ENCODE measurements at regions not wholly inside any gene's neighbourhood (a gene's known extent, or its start where the extent isn't known, plus 50 kb on each side); places are given as distances from the start of the nearest gene placed in this dataset.

- TF ChIP-seq CTCF (IDR thresholded peaks at IDR 0.05): no peak
- H3K9me3 ChIP-seq: no peaks in the 10 kb centered on the region
- ATAC-seq (ENCODE audit: insufficient number of reproducible peaks, low FRiP score, low read depth) (no peak), DNase-seq (ENCODE audit: low spot score) (no peak)
- no peaks in the 10 kb centered on the region for H3K36me3 ChIP-seq
- H3K27me3 ChIP-seq (replicated peaks; ENCODE audit: insufficient read depth): no peaks in the 10 kb centered on the region
- no peak overlapping the region for H3K4me3 ChIP-seq
- no peak overlapping the region for H3K27ac ChIP-seq
- H3K4me1 ChIP-seq (ENCODE audit: control insufficient read depth in 1 of 2, low read depth in 2 of 2): no peaks in the 10 kb centered on the region
Measured at GRCh38 chr13:91066745-91067144, 280.7 kb upstream of the MIR17HG start.

- no peak for DNase-seq (ENCODE audit: low spot score)
- Histone ChIP-seq H3K4me3 (no peak overlapping the region), H3K9me3 (no peaks in the 10 kb centered on the region), H3K27ac (no peak overlapping the region), H3K4me1 (ENCODE audit: control insufficient read depth in 1 of 2, low read depth in 2 of 2) (no peaks in the 10 kb centered on the region), H3K27me3 (replicated peaks; ENCODE audit: insufficient read depth) (no peaks in the 10 kb centered on the region), H3K36me3 (no peaks in the 10 kb centered on the region)
- ATAC-seq (ENCODE audit: insufficient number of reproducible peaks, low FRiP score, low read depth): no peak
- TF ChIP-seq CTCF (IDR thresholded peaks at IDR 0.05): no peak
Measured at GRCh38 chr13:91072486-91072885, 275.0 kb upstream of the MIR17HG start.

- H3K27ac ChIP-seq: no peak overlapping the region
- H3K4me1 ChIP-seq (ENCODE audit: control insufficient read depth in 1 of 2, low read depth in 2 of 2): no peaks in the 10 kb centered on the region
- ATAC-seq (ENCODE audit: insufficient number of reproducible peaks, low FRiP score, low read depth): no peak
- no peaks in the 10 kb centered on the region for H3K27me3 ChIP-seq (replicated peaks; ENCODE audit: insufficient read depth)
- H3K36me3 ChIP-seq: no peaks in the 10 kb centered on the region
- DNase-seq (ENCODE audit: low spot score): no peak
- H3K9me3 ChIP-seq: no peaks in the 10 kb centered on the region
- no peak overlapping the region for H3K4me3 ChIP-seq
- TF ChIP-seq CTCF (IDR thresholded peaks at IDR 0.05): no peak
Measured at GRCh38 chr13:91074091-91074490, 273.4 kb upstream of the MIR17HG start.

GRCh38 chr13:91076830-91077229, 270.7 kb upstream of the MIR17HG start:
- Histone ChIP-seq H3K4me1 (ENCODE audit: control insufficient read depth in 1 of 2, low read depth in 2 of 2) (no peaks in the 10 kb centered on the region), H3K27me3 (replicated peaks; ENCODE audit: insufficient read depth) (no peaks in the 10 kb centered on the region), H3K27ac (no peak overlapping the region), H3K36me3 (no peaks in the 10 kb centered on the region), H3K4me3 (no peak overlapping the region), H3K9me3 (no peaks in the 10 kb centered on the region)
- no peak for ATAC-seq (ENCODE audit: insufficient number of reproducible peaks, low FRiP score, low read depth)
- no peak for TF ChIP-seq CTCF (IDR thresholded peaks at IDR 0.05)
- DNase-seq (ENCODE audit: low spot score): no peak

- Histone ChIP-seq H3K27ac (no peak overlapping the region), H3K27me3 (replicated peaks; ENCODE audit: insufficient read depth) (no peaks in the 10 kb centered on the region)
Measured at GRCh38 chr13:91078093-91078679, 269.3 kb upstream of the MIR17HG start.

More at GRCh38 chr13:91078093-91078679, 269.3 kb upstream of the MIR17HG start:
- H3K9me3 ChIP-seq: no peaks in the 10 kb centered on the region
- H3K4me3 ChIP-seq: no peak overlapping the region
- no peaks in the 10 kb centered on the region for H3K4me1 ChIP-seq (ENCODE audit: control insufficient read depth in 1 of 2, low read depth in 2 of 2)
- no peaks in the 10 kb centered on the region for H3K36me3 ChIP-seq
- DNase-seq (ENCODE audit: low spot score) (no peak), ATAC-seq (ENCODE audit: insufficient number of reproducible peaks, low FRiP score, low read depth) (no peak)
- TF ChIP-seq CTCF (IDR thresholded peaks at IDR 0.05): peak; percentile 29

All from thoracic aorta (tissue), 2 donors.